Activated CD4-positive, alpha-beta T cell treated with anti-CD3 and anti-CD28 coated beads for 48 hours (primary cell): ENCODE measurements at regions not wholly inside any gene's neighbourhood (a gene's known extent, or its start where the extent isn't known, plus 50 kb on each side); places are given as distances from the start of the nearest gene placed in this dataset.

ENCODE experiments used
- DNase-seq: peaks from one replicate; pipeline ENCODE4 v3.0.0-alpha.2; 2020

DNA sequence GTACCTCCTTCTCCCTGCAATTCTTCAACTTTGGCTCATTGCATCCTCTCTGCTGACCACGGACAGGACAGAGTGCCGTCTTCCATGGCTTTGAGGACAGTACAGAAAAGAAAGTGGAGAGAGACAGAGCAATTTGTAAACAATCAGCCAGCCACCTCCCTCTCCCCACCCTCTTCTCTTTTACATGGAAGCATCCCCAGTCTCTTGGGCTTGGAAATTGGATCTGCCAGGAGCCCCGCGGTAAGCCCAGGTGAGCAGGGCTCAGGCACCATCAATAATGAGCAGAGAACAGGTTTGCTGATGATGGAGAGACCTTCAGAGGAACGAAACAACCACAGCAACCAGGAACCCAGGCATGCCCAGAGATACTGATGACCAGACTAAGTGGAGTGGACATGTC is 194.9 kb upstream of the TNRC6C start:
- DNase-seq = no peak

- no peak for DNase-seq
Observed at GRCh38 chr17:77765292-77765691, 193.2 kb upstream of the TNRC6C start.

DNA sequence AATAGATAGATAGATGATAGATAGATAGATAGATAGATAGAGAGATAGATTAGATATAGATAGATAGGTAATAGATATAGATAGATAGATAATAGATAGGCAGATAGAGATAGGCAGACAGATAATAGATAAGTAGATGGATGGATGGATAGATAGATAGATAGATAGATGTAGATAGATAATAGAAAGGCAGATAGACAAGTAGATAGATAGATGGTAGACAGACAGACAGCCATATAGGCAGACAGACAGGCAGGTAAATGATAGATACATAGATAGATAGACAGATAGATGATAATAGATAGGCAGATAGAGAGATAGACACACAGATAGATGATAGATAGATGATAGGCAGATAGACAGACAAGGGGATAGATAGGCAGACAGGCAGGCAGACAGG is 191.4 kb upstream of the TNRC6C start:
- DNase-seq = no peak

DNA sequence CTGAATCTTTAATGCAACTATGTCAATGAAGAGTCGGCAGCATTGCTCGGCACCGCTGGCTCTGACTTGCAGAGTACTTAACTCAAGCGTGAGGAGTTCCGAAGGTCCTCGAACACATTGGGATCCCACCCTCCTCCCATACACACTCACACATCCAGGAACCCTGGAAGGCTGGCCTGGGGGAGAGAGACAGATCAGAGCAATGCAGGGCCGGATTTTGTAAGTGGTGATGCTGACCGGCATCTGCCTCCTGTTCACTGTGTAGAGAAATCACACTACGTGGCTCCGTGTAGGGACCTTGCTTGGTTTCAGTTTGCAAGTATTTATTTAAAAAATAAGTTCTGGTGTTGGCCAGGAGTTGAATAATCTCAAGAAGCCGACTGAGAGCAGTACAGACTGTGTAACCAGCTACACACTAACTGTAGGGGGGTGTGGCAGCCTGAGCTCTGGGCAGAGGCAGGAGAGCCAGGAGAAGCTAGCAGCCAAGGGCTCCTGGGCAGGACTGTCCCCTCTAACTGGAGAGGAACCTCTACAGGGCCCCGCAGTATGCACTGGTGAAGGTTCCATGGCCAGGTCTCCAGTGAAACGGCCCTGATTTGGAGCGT is 190.2 kb upstream of the TNRC6C start:
- no peak for DNase-seq

GRCh38 chr17:77769215-77769614 is 189.3 kb upstream of the TNRC6C start:
- DNase-seq = no peak

GRCh38 chr17:77769762-77770161 is 188.7 kb upstream of the TNRC6C start:
- no peak for DNase-seq

DNA sequence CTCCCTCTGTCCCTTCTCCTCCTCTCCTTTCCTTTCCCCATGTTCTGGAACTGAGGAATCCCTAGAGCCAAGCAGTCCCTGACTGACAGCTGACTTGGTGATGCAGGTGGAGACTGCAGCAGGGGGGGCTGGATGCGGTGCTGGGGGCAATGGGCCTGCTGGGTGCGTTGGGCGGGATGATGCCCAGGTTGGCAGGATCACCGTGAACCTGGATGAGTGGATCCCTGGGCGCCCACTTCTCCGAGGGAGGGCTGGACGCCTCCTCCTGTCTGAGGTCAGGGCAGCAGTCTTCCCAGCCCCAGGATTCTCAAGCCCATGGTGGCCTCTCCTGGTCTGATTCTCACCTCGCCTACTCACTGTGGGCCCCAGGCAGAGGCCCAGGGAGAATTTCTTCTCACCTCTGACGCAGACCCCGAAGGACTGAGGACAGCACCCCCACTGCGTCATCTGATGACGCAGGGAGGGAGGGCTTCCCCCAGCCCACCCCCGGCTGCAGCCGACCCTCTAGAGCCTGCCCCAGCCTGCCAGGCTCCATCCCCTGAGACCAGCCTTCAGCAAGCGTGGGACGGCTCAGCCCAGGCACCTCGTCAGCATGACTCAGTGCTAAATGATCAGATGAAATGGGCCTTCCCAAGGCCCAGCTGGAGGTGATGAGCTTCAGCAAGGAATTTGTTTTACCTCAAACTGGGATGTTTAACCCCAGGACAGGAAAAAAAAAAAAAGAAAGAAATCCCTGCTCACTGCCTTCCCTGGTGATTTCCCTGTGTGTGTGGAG is 188.0 kb upstream of the TNRC6C start:
- no peak for DNase-seq

DNA sequence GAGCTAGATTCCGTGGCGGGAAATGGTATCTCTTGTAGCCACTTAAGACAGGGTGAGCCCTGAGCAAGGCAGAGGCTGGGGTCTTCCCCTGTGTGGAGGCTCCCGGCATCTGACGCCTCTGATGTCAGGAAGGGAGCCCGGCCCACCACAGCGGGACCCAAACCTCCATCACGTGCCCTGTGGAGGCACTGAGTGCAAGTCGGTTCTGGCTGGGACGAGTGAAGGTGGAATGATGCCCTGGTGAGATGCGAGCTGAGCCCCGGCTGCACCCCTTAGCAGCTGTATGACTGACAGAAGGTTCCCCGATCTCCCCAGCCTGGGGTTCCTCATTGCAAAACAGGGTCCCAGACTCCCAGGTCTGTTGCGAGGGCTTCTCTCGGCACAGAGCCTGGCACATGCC is 187.4 kb upstream of the TNRC6C start:
- no peak for DNase-seq

GRCh38 chr17:77771587-77771986 is 186.9 kb upstream of the TNRC6C start:
- DNase-seq = no peak

GRCh38 chr17:77771998-77772397 is 186.5 kb upstream of the TNRC6C start:
- DNase-seq = no peak

- DNase-seq = peak; percentile 73
Observed at GRCh38 chr17:77772461-77772897, 186.0 kb upstream of the TNRC6C start.

GRCh38 chr17:77772899-77773358 is 185.6 kb upstream of the TNRC6C start:
- DNase-seq = peak; percentile 10

- DNase-seq = no peak
Observed at GRCh38 chr17:77774182-77774581, 184.3 kb upstream of the TNRC6C start.

DNA sequence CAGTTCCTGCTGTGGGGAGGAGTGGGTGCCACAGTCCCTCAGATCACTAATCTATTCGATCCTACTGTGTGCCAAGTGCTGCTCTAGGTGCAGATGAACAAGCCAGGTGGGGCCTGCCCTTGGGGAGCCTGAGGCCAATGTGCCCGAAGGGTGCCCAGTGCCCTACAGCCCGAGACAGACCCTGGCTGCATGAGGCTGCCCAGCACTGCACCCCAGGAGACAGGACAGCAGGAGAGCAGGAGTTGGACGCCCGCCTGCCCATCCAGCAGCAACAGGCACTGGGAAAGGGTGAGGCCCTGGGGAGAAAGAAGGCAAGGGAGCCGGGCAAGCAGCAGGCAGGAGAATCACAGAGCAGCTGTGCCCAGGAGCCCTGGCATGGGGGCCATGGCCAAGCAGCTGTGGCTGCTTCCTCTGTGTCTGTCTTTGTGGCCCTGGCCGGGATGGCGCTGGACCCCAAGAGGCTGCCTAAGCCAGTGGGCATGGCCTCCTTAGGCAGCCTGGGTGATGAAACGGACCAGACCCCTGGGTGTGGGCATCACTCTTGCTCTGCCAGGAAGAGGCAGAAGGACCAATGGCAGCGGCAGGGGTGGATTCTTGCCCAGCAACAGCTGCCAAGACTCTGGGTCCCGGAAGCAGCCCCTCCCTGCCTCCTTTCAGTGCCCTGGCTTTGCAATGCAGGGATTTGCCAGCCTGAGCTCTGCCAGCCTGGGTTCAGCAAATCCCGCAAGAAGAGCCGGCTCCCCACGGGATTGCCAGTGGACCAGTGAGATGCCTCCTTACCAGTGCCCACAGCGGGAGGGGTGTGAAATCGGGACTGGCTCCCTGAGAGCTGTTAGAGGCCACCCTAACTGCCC is 179.6 kb upstream of the TNRC6C start:
- no peak for DNase-seq

- DNase-seq = no peak
Observed at GRCh38 chr17:77779711-77780539, 178.6 kb upstream of the TNRC6C start.

GRCh38 chr17:77781536-77781935 is 177.0 kb upstream of the TNRC6C start:
- no peak for DNase-seq

DNA sequence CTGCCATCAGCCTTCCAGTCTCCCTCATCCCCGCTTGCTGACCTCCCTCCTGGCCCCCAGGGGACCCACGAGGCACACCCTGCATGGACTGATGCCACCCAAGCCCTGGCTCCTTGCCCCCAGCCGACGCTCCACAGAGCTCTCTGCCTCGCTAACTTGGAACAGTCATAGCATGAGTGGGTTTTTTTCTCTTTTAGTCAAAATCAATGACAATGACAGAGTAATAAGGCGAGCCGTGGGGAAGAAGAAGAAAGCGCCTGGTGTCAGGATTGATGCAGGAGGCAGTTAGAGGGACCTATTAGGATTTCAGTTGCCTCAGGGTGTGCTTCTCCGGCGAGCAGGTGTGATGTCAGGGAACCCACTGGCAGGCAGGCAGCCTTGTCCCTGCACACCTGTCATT is 176.3 kb upstream of the TNRC6C start:
- DNase-seq = peak; percentile 10

- DNase-seq = no peak
Observed at GRCh38 chr17:77782611-77783010, 175.9 kb upstream of the TNRC6C start.

DNA sequence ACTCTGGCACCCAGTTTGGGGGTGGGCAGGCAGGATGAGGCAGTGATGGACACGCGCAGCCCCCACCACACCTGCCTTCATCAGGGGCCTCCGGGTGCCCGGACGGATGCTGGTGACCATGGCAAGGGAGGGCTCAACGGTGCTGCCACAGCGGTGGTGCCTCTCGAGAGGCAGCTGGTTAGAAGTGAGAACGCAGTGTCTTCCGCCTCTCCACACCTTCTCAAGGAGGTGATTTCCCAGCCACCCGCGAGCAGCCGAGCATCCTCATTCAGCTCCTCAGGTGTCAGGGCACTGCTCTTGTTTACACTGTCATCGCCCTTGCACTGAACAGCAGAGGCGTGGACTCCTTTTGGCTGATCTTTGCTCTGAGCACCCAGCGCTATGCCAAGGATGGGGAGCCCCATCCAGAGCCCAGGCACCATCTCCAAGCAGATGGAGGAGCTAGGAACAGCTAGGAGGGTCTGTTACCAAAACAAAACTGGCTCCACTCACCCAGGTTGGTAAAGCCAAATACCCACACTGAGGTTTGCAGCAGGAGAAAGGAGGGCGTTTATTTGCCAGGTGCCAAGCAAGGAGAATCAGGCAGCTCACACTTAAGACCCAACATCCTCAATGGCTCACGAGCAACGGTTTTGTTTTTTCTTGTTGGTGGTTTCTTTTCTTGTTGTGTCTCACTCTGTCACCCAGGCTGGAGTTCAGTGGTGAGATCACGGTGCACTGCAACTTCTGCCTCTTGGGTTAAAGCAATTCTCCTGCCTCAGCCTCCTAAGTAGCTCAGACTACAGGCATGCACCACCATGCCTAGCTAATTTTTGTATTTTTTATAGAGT is 174.3 kb upstream of the TNRC6C start:
- peak; percentile 69 for DNase-seq

DNA sequence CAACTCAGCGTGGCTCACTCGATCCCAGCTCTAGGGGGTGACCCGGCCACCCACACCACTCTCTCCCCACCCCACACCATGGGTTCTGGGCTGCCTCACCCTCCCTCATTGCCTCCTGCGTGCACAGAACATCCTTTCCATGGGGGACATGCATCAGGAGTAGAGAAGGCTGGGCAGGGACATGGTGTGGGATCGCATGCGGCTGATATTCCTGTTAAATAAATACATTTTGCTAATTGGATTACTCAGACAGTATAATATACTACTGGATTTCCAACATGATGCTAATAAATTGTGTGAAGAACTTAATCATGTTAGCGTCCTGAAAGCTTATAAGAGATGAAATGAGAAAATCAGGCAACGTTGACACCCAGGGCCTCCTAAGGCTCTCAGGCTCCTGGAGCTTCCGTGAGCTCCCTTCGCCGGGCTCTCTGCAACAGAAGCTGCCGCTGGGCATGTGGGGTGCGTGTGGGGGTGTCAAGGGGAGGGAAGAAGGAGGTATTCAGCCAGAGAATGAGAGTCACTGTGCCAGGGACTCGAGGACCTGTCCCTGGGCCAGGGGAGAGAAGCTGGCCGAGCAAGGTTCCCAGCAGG is 173.1 kb upstream of the TNRC6C start:
- DNase-seq = no peak

DNA sequence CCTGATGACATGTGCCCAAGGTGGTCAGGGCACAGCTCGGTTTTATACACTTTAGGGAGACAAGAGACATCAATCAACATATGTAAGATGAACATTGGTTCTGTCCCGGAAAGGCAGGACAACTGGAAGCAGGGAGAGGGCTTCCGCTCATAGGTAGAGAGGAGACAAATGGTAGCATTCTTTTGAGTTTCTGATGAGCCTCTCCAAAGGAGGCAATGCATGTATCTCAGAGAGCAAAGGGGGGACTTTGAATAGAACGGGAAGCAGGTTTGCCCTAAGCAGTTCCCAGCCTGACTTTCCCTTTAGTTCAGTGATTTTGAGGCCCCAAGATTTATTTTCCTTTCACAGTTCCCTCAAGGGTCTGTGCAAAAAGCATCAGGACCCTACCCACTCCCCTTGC is 172.4 kb upstream of the TNRC6C start:
- no peak for DNase-seq
